ENCODE measurements at regions not wholly inside any gene's neighbourhood (a gene's known extent, or its start where the extent isn't known, plus 50 kb on each side); places are given as distances from the start of the nearest gene placed in this dataset.

GRCh38 chr11:76256448-76256847 is 50.1 kb upstream of the WNT11 start:
- Histone ChIP-seq H3F3A (replicated peaks; ENCODE audit: insufficient read depth) (no peaks in the 10 kb centered on the region), H3K27me3 (ENCODE audit: insufficient read depth) (peaks cover 17% of the 10 kb centered on the region; the same call in 1 of the 2 replicates), H3K4me3 (ENCODE audit: low read depth in 2 of 2, low read length in 1 of 2) (no peak overlapping the region), H3K4me2 (no peak overlapping the region), H3K36me3 (replicated peaks in 1 of 2; ENCODE audit: control insufficient read depth in 1 of 2, insufficient read depth in 2 of 2, low read length in 1 of 2) (no peaks in the 10 kb centered on the region), H4K20me1 (ENCODE audit: insufficient read depth) (no peaks in the 10 kb centered on the region), H3K9ac (no peak overlapping the region), H3K9me2 (no peaks in the 10 kb centered on the region), H3K9me3 (no peaks in the 10 kb centered on the region), H3K27ac (ENCODE audit: low read depth in 2 of 2, low read length in 1 of 2) (no peak overlapping the region), H3K4me1 (ENCODE audit: control insufficient read depth in 1 of 2, insufficient read depth in 2 of 2, low read depth in 1 of 2, low read length in 1 of 2) (no peaks in the 10 kb centered on the region), H3K79me2 (ENCODE audit: insufficient read depth) (no peaks in the 10 kb centered on the region), H2AFZ (ENCODE audit: low read depth) (no peak overlapping the region)
- 90% methylated on average over 7 of the region's 14 CpGs for WGBS (ENCODE audit: low lambda C conversion rate)
- POLR2A ChIA-PET = no interaction called here
- CTCF ChIA-PET = interaction anchor here (0.8 to 3.2 kb wide), 2 partner anchors 8 to 48 kb away, joined by 3 to 17 read pairs; no protein-coding TSS in a partner anchor
- no peak for TF ChIP-seq JUND (IDR thresholded peaks at IDR 0.05)
- TF ChIP-seq RXRA (IDR thresholded peaks at IDR 0.05; ENCODE audit: borderline replicate concordance, low read depth) = no peak
- no peak for TF ChIP-seq NFIC (IDR thresholded peaks at IDR 0.05; ENCODE audit: borderline replicate concordance)
- TF ChIP-seq MAX (IDR thresholded peaks at IDR 0.05; ENCODE audit: low read depth) = no peak
- TF ChIP-seq EP300 (IDR thresholded peaks at IDR 0.05; ENCODE audit: borderline replicate concordance in 1 of 2, low read depth in 1 of 2, low read length in 1 of 2) = no peak
- TF ChIP-seq SIN3A (IDR thresholded peaks at IDR 0.05; ENCODE audit: borderline replicate concordance, low read depth, low read length) = no peak
- no peak for TF ChIP-seq TAF1 (IDR thresholded peaks at IDR 0.05; ENCODE audit: borderline replicate concordance, low read depth, low read length)
- no peak for DNase-seq
